MM.1S (cell line): ENCODE measurements at regions not wholly inside any gene's neighbourhood (a gene's known extent, or its start where the extent isn't known, plus 50 kb on each side); places are given as distances from the start of the nearest gene placed in this dataset.

Experiments
- DNase-seq: peaks from one replicate; pipeline ENCODE4 v3.0.0-alpha.2; 2015
- H2AFZ ChIP-seq: fragments of 300-600 bp; sonication (generic); 2 replicates; pipeline ENCODE4 v1.6.0; 2016; ENCODE audit warnings: antibody characterized with exemption, low read length
- H3F3A ChIP-seq: fragments of 300-600 bp; sonication (generic); 2 replicates; pipeline ENCODE4 v1.6.1; 2016; ENCODE audit warnings: mild to moderate bottlenecking, antibody characterized with exemption, low read length, moderate library complexity, mixed read lengths; ENCODE audit not compliant: insufficient read depth
- H3K27ac ChIP-seq: fragments of 300-600 bp; sonication (generic); 2 replicates; pipeline ENCODE4 v1.5.1; 2016; ENCODE audit warnings: mild to moderate bottlenecking, low read length
- H3K27me3 ChIP-seq: fragments of 300-600 bp; sonication (generic); replicated peaks from 2 replicates; pipeline ENCODE4 v1.6.0; 2016; ENCODE audit warnings: low read length; ENCODE audit not compliant: insufficient read depth
- H3K36me3 ChIP-seq: fragments of 300-600 bp; sonication (generic); replicated peaks from 2 replicates; pipeline ENCODE4 v1.6.1; 2016; ENCODE audit warnings: mild to moderate bottlenecking, low read length, mixed read lengths; ENCODE audit not compliant: insufficient read depth
- H3K4me1 ChIP-seq: fragments of 300-600 bp; sonication (generic); 2 replicates; pipeline ENCODE4 v1.6.1; 2016; ENCODE audit warnings: low read length, mixed read lengths
- H3K4me2 ChIP-seq: fragments of 300-600 bp; sonication (generic); 2 replicates; pipeline ENCODE4 v1.6.0; 2016; ENCODE audit warnings: low read depth, low read length
- H3K4me3 ChIP-seq: fragments of 300-600 bp; sonication (generic); 2 replicates; pipeline ENCODE4 v1.5.1; 2016; ENCODE audit warnings: low read length, mixed read lengths
- H3K79me2 ChIP-seq: fragments of 300-600 bp; sonication (generic); 2 replicates; pipeline ENCODE4 v1.6.1; 2016; ENCODE audit warnings: mixed run types, low read length, mixed read lengths
- H3K9ac ChIP-seq: fragments of 300-600 bp; sonication (generic); 2 replicates; pipeline ENCODE4 v1.6.1; 2016; ENCODE audit warnings: low read length, mixed read lengths
- H3K9me2 ChIP-seq: fragments of 300-600 bp; sonication (generic); replicated peaks from 2 replicates; pipeline ENCODE4 v1.6.1; 2016; ENCODE audit warnings: mild to moderate bottlenecking, low read length, mixed read lengths; ENCODE audit not compliant: insufficient read depth
- H3K9me3 ChIP-seq: fragments of 300-600 bp; sonication (generic); replicated peaks from 2 replicates; pipeline ENCODE4 v1.6.1; 2016; ENCODE audit warnings: mild to moderate bottlenecking, low read length, mixed read lengths; ENCODE audit not compliant: insufficient read depth
- H4K20me1 ChIP-seq: fragments of 300-600 bp; sonication (generic); 2 replicates; pipeline ENCODE4 v1.6.1; 2016; ENCODE audit warnings: mild to moderate bottlenecking, low read length, moderate library complexity, mixed read lengths; ENCODE audit not compliant: insufficient read depth
- CTCF ChIP-seq: fragments of 300-600 bp; sonication (generic); IDR thresholded peaks from 2 replicates; pipeline ENCODE4 v1.5.1; 2016; ENCODE audit warnings: antibody characterized with exemption, low read length, mixed read lengths
- EZH2 ChIP-seq: fragments of 300-600 bp; sonication (generic); optimal IDR thresholded peaks from 2 replicates; pipeline ENCODE3; 2017; ENCODE audit warnings: low read depth, mild to moderate bottlenecking, antibody characterized with exemption, low read length, mixed read lengths
- EZH2phosphoT487 ChIP-seq: fragments of 300-600 bp; sonication (generic); IDR thresholded peaks from 2 replicates; pipeline ENCODE4 v1.6.1; 2018; ENCODE audit warnings: antibody characterized with exemption, low read length

DNA sequence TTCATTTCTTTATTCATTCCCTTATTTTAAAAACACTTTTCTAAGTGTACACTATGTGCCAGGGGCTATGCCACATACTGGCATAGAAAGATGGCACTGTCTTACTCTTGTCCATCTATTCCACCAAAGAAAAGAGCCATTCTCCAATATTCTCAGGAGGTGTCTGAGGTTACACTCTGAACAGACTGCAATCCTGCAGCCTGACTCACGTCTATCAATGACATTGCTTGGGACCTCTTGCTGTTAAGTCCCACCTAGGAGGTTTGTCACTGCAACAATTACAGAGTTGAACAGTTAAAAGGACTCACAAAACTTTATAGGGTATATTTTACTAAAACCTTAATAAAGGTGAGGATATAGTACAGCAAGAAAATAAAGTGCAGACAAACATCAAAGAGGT is 512.9 kb upstream of the HTR2A start:
- Histone ChIP-seq H3K9me2 (no peaks in the 10 kb centered on the region), H3K27ac (no peak overlapping the region), H3K9me3 (no peaks in the 10 kb centered on the region), H3K4me3 (no peak overlapping the region), H3K36me3 (no peaks in the 10 kb centered on the region), H2AFZ (no peak overlapping the region), H3K27me3 (no peaks in the 10 kb centered on the region), H3K4me2 (no peak overlapping the region), H3F3A (no peaks in the 10 kb centered on the region), H3K4me1 (no peaks in the 10 kb centered on the region), H3K79me2 (no peaks in the 10 kb centered on the region), H4K20me1 (no peaks in the 10 kb centered on the region), H3K9ac (no peak overlapping the region)
- no peak for DNase-seq
- TF ChIP-seq EZH2phosphoT487 (no peak), EZH2 (no peak), CTCF (no peak)

GRCh38 chr13:47408546-47409319 is 511.9 kb upstream of the HTR2A start:
- DNase-seq, result no peak
- Histone ChIP-seq H3K9me3 (no peaks in the 10 kb centered on the region), H4K20me1 (no peaks in the 10 kb centered on the region), H3K36me3 (no peaks in the 10 kb centered on the region), H3K27ac (no peak overlapping the region), H3K4me3 (no peak overlapping the region), H3K79me2 (no peaks in the 10 kb centered on the region), H3K4me2 (no peak overlapping the region), H3K27me3 (no peaks in the 10 kb centered on the region), H2AFZ (no peak overlapping the region), H3K9ac (no peak overlapping the region), H3K4me1 (no peaks in the 10 kb centered on the region), H3F3A (no peaks in the 10 kb centered on the region), H3K9me2 (no peaks in the 10 kb centered on the region)
- TF ChIP-seq EZH2 (no peak), EZH2phosphoT487 (no peak), CTCF (no peak)

DNA sequence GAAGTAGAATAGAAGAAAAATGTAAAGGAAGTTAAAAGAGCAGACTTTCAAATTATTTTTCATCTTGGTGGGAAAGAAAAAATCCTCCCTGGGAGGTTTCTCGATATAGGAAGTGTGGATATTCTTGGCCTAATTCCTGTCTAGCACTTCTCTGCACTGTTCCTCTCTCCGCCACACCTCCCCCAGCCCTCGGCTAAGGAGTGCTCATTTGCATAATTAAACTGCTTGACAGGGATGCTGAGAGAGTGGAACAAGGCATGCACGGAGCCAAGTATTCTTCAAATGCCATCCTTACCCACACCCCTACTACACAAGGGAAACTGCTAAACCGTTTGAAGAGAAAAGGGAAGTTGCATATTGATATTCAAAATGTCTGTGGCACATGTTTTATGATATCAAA is 511.0 kb upstream of the HTR2A start:
- Histone ChIP-seq H3K27ac (no peak overlapping the region), H3K4me1 (no peaks in the 10 kb centered on the region), H2AFZ (no peak overlapping the region), H4K20me1 (no peaks in the 10 kb centered on the region), H3K27me3 (no peaks in the 10 kb centered on the region), H3K9me3 (no peaks in the 10 kb centered on the region), H3K9me2 (no peaks in the 10 kb centered on the region), H3K4me2 (no peak overlapping the region), H3K36me3 (no peaks in the 10 kb centered on the region), H3K4me3 (no peak overlapping the region), H3K9ac (no peak overlapping the region), H3K79me2 (no peaks in the 10 kb centered on the region), H3F3A (no peaks in the 10 kb centered on the region)
- no peak for TF ChIP-seq EZH2phosphoT487
- no peak for TF ChIP-seq CTCF
- TF ChIP-seq EZH2, result no peak
- DNase-seq, result no peak
